HG03469 (cell line): ENCODE measurements at regions not wholly inside any gene's neighbourhood (a gene's known extent, or its start where the extent isn't known, plus 50 kb on each side); places are given as distances from the start of the nearest gene placed in this dataset.

Source experiments
- ATAC-seq: cut with Tn5 transposase; IDR thresholded peaks from one replicate; pipeline ENCODE4 v1.9.1; 2021; ENCODE audit warnings: mild to moderate bottlenecking, moderate library complexity, moderate number of reproducible peaks; ENCODE audit not compliant: unreplicated experiment

- ATAC-seq: no peak
Observed at GRCh38 chr9:8262625-8263622, 463.3 kb upstream of the DMAC1 start.

GRCh38 chr9:8261737-8262136 lies 462.2 kb upstream of the DMAC1 start:
- no peak for ATAC-seq

GRCh38 chr9:8259028-8259427 lies 459.4 kb upstream of the DMAC1 start:
- no peak for ATAC-seq

GRCh38 chr9:8256880-8257279 lies 457.3 kb upstream of the DMAC1 start:
- ATAC-seq: no peak

GRCh38 chr9:8255850-8256249 lies 456.3 kb upstream of the DMAC1 start:
- ATAC-seq: no peak

GRCh38 chr9:8254541-8254940 lies 455.0 kb upstream of the DMAC1 start:
- ATAC-seq: no peak

- ATAC-seq: no peak
Observed at GRCh38 chr9:8252445-8252844, 452.9 kb upstream of the DMAC1 start.

GRCh38 chr9:8251566-8251965 lies 452.0 kb upstream of the DMAC1 start:
- ATAC-seq: no peak

- ATAC-seq: no peak
Observed at GRCh38 chr9:8244505-8245092, 445.0 kb upstream of the DMAC1 start.

GRCh38 chr9:8241201-8241600 lies 441.6 kb upstream of the DMAC1 start:
- no peak for ATAC-seq

- ATAC-seq: no peak
Observed at GRCh38 chr9:8237096-8237495, 437.5 kb upstream of the DMAC1 start.

GRCh38 chr9:8235489-8235888 lies 435.9 kb upstream of the DMAC1 start:
- ATAC-seq: no peak

- no peak for ATAC-seq
Observed at GRCh38 chr9:8234316-8234715, 434.7 kb upstream of the DMAC1 start.

- ATAC-seq: no peak
Observed at GRCh38 chr9:8232726-8233125, 433.1 kb upstream of the DMAC1 start.

GRCh38 chr9:8229226-8229625 lies 429.6 kb upstream of the DMAC1 start:
- ATAC-seq: no peak

- ATAC-seq: no peak
Observed at GRCh38 chr9:8224381-8224801, 424.8 kb upstream of the DMAC1 start.

GRCh38 chr9:8223861-8224260 lies 424.3 kb upstream of the DMAC1 start:
- ATAC-seq: no peak

GRCh38 chr9:8221462-8221861 lies 421.9 kb upstream of the DMAC1 start:
- ATAC-seq: no peak

- ATAC-seq: no peak
Observed at GRCh38 chr9:8208465-8208864, 408.9 kb upstream of the DMAC1 start.

- ATAC-seq: no peak
Observed at GRCh38 chr9:8207596-8207995, 408.0 kb upstream of the DMAC1 start.

- no peak for ATAC-seq
Observed at GRCh38 chr9:8206720-8207119, 407.1 kb upstream of the DMAC1 start.

- ATAC-seq: no peak
Observed at GRCh38 chr9:8205576-8205975, 406.0 kb upstream of the DMAC1 start.
